ENCODE measurements at regions not wholly inside any gene's neighbourhood (a gene's known extent, or its start where the extent isn't known, plus 50 kb on each side); places are given as distances from the start of the nearest gene placed in this dataset.
"Not testable (repeated sequence)": the region's sequence is repeated elsewhere in the genome, so short reads cannot be mapped to it uniquely, and the experiment has no call there.

DNA sequence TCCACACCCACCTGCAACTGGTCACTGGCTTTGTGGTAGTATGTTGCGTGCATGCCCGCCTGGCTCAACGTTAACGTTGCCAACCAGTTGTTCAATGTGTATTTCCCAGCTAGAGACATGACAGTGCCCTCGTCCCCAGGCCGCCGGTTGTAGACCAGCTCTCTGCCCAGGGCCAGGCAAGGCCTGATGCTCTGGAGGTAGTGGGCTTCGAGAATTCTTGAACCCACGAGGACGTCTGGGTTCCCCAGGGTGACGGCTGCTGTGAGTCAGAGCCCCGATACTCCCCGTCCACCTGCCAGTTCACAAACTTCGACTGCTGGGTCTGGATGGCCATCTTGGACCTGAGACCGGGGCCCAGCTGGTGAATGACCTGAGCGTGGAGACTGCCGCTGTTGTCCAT lies 164.6 kb downstream of the POTEH start:
- TF ChIP-seq POLR2AphosphoS5 (IDR thresholded peaks at IDR 0.05): not testable (repeated sequence)
- TF ChIP-seq, protein P1, sequence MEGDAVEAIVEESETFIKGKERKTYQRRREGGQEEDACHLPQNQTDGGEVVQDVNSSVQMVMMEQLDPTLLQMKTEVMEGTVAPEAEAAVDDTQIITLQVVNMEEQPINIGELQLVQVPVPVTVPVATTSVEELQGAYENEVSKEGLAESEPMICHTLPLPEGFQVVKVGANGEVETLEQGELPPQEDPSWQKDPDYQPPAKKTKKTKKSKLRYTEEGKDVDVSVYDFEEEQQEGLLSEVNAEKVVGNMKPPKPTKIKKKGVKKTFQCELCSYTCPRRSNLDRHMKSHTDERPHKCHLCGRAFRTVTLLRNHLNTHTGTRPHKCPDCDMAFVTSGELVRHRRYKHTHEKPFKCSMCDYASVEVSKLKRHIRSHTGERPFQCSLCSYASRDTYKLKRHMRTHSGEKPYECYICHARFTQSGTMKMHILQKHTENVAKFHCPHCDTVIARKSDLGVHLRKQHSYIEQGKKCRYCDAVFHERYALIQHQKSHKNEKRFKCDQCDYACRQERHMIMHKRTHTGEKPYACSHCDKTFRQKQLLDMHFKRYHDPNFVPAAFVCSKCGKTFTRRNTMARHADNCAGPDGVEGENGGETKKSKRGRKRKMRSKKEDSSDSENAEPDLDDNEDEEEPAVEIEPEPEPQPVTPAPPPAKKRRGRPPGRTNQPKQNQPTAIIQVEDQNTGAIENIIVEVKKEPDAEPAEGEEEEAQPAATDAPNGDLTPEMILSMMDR (IDR thresholded peaks at IDR 0.05 in 8 of 11, conservative IDR thresholded peaks at IDR 0.05 in 3 of 11): not testable (repeated sequence)
